22Rv1 (cell line): ENCODE measurements at regions not wholly inside any gene's neighbourhood (a gene's known extent, or its start where the extent isn't known, plus 50 kb on each side); places are given as distances from the start of the nearest gene placed in this dataset.

ENCODE experiments used
- H3K27ac ChIP-seq: fragments of 450-650 bp; 2 replicates; pipeline ENCODE4 v1.5.1; 2017
- CTCF ChIP-seq: fragments of 450-650 bp; IDR thresholded peaks from 2 replicates; pipeline ENCODE4 v1.5.1; 2017; ENCODE audit warnings: mild to moderate bottlenecking
- ZFX ChIP-seq: fragments of 450-650 bp; IDR thresholded peaks from 2 replicates; pipeline ENCODE4 v1.6.1; 2017; ENCODE audit warnings: antibody characterized with exemption, borderline replicate concordance

DNA sequence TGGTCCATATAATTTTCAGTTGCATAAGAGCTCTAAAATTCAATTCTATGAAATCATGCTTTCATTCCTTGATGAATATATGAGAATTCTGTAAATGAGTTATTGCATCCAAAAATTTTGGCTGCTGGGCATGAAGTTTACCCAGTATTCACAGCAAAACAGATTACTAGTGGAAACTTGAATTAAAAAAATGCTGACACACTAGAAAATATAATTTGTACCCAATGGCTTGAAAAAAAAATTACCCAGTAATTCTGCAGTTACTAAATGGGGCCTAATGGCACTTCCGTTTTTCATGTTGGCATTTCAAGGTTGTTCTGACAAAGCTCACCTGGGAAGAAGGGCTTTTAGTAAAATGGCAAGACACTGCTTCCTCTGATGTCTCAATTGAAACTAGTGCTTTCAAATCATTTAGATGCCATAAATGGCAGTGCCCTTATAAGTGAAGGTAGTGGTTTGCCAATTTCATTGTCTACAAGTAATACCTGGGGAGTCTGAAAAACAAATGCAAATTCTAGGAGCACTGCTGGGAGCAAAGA is 343.6 kb downstream of the TDRD15 start:
- H3K27ac ChIP-seq, result no peak overlapping the region
- no peak for TF ChIP-seq ZFX
- TF ChIP-seq CTCF, result no peak

- no peak overlapping the region for H3K27ac ChIP-seq
- TF ChIP-seq CTCF (no peak), ZFX (no peak)
Measured at GRCh38 chr2:21467910-21468309, 344.1 kb downstream of the TDRD15 start.

DNA sequence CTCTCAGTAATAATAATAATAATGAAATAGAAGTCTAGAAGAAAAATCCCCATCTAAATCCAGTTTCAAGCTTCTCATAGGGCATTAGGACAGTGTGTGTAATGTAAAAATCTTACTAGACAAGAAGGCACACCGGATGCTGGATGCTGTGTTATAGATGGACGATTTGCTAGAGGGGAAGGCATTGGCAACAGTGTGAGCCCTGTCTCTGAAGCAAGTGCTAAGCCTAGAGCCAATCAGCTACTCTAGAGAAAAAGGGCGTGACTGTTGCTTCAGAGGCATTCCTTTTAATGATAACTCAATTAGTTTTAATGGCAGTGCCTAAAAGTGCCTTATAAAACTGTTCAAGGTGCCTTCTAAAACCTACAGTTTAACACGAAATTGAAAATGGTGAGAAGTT is 344.9 kb downstream of the TDRD15 start:
- no peak for TF ChIP-seq CTCF
- TF ChIP-seq ZFX, result no peak
- H3K27ac ChIP-seq, result no peak overlapping the region

- H3K27ac ChIP-seq, result no peak overlapping the region
- TF ChIP-seq ZFX (no peak), CTCF (no peak)
Measured at GRCh38 chr2:21469158-21469557, 345.4 kb downstream of the TDRD15 start.

GRCh38 chr2:21469564-21469963 is 345.8 kb downstream of the TDRD15 start:
- no peak overlapping the region for H3K27ac ChIP-seq
- TF ChIP-seq CTCF, result no peak
- TF ChIP-seq ZFX, result no peak

GRCh38 chr2:21480162-21480561 is 356.4 kb downstream of the TDRD15 start:
- TF ChIP-seq ZFX (no peak), CTCF (no peak)
- H3K27ac ChIP-seq, result no peak overlapping the region

DNA sequence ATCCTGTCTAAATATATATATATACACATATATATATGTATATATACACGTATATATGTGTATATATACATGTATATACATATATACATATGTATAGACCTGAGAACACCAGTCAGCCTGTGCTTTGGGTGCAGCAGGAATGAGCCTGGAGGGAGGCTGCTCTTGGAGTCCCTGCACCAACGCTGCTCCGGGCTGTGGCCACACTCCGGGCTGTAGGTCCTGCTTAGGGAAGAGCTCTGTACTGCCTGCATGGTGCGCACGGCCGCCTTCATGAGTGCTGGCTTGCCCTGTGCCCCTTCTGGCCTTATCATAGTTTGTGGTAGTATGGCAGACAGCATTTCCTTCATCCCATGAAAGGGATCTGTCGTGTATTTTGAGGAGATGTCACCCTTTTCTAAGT is 360.9 kb downstream of the TDRD15 start:
- no peak for TF ChIP-seq CTCF
- TF ChIP-seq ZFX, result no peak

More for the DNA sequence above, 360.9 kb downstream of the TDRD15 start:
- H3K27ac ChIP-seq, result no peak overlapping the region
